ENCODE measurements at regions not wholly inside any gene's neighbourhood (a gene's known extent, or its start where the extent isn't known, plus 50 kb on each side); places are given as distances from the start of the nearest gene placed in this dataset.
"Not testable (repeated sequence)": the region's sequence is repeated elsewhere in the genome, so short reads cannot be mapped to it uniquely, and the experiment has no call there.

DNA sequence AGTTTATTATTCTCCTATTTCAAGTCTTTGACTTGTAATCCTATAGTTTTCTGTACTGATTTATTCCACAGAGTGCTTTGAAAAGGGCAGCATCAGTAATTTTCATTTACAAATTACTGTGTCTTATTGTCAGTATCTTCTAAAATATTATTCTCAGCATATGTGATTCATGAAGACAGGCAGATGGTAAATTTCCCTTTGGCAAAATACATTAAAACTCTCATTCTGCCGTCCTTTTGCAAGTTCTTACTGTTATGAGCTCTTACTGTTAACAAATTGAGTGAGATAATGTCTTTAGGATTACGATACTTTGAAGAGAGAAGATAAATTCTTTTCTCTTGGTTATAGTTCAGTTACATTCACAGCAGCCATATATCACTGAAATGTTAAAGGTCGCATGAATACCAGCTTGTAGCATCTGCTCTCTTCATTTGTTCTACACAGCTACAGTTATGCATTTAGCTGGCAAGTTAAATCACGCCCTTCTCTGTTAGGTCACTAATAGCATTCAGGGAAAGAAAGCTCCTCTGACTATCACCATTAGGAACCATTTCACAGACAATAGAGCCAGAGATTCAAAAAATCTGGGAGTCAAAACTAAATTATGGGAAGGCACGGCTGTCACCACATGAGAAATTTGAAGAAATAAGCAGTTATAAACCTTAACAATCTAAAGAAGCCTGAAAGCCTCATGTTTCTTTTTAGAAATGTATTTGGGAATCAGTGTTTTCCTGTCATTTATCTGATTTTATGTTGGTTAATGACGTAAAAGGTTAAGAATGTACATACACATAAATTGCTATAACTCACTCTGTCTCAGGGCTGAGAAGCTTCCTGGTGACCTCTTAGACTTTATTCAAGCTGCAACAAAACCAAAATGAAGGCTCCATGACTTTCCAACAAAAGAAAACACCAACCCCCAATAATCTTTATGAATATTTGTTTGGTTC, 109.6 kb upstream of the SP4 start:
- no peak for DNase-seq (ENCODE audit: low read depth)

DNA sequence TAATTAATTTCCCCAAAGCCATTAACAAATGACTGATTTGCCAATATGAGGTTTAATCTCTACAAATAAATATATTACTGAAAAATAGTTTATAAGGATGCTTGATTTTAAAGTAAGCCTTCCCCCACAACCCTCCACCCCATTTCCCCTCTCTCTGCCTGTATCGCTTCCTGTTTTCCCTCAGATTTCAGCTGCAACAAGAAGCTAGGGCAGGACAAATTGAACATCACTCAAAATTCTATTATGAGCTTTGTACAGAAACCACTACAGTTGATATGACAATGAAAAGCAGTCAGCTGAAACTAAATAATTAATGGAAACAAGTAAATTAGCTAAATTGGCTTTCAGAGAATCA, 109.0 kb upstream of the SP4 start:
- no peak for DNase-seq (ENCODE audit: low read depth)

- no peak for DNase-seq (ENCODE audit: low read depth)
Observed at GRCh38 chr7:21326241-21326640, 101.6 kb upstream of the SP4 start.

DNA sequence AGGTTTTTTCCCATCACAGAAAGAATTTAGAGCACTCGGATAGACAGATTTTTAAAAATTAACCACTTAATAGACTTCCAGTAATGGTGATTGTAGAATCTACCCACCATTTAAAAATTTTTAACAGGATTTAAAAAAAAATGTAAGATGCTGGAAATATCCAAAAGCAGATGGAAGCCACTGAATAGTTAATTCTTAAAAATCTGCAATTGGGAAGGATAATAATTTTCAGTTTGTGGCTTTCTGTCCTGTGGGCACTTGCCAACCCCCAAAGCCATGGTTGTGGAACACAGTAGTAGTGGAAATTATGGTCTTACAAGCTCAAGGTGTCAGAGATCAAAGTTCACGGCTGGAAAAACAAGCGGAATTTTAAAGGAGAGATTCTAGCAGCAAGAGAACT, 101.0 kb upstream of the SP4 start:
- DNase-seq (ENCODE audit: low read depth), result no peak

DNA sequence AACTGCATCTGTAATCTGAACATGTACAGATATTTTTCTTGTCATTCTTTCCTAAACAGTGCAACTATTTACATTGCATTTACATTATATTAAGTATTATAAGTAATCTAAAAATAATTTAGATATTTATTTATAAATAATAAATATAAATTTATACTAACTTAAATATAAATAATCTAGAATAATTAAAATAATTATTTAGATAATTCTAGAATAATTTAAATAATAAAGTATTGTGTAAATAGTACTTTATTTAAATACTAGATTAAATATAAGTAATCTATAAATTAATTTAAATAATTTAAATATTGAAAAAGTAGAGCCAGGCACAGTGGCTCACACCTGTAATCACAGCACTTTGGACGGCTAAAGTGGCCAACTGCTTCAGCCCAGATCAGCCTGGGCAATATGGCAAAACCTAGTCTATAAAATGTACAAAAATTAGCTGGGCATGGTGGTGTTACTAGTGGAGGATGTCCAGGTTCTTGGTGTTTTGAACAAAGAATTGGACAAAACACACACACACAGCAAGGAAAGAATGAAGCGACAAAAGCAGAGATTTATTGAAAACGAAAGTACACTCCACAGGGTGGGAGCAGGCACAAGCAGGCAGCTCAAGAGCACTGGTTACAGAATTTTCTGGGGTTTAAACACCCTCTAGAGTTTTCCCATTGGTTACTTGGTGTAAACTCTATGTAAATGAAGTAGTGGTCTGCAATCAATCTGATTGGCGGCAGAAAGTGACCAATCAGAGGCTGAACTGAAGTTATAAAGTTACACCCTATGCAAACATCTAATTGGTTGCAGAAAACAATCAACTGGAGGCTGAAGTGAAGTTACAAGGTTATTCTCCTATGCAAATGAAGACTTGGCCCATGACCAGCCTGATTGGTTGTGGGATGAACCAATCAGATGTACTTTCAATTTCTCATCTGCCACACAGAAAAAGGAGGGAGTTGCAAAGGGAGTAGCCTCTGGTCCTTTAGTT, 100.2 kb upstream of the SP4 start:
- no peak for DNase-seq (ENCODE audit: low read depth)

DNA sequence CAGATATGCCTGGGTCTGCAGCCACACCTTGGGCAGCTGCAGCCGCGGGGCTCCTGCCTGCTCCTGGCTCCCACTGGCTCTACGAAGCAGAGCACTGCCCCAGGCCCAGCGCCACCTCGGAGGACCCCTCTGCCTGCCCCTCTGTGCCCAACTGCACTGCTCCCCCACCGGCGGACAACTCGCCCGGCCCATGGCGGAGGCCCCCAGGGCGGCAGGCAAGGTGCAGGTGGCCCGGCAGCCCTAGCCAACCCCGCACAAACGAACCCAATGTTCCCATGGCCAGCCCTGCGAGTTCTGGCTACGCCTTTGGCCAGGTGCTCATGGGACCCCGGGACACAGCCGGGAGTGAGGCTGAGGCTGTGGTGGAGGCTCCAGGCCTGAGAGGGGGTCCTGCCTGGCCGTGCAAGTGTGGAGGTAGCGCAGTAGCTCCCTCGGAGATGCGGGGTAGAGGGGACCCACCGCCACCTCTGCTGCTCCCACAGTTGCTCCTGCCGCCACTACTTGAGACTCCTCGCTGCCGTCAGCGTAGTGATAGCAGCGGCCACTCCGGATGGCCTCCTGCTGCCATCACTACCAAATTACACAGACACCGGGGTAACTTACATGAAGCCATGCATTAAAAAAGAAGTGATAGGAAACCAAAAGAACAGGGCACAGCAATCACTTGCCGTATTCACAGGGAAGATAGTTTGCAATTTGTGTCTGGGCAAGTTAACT, 97.3 kb upstream of the SP4 start:
- DNase-seq (ENCODE audit: low read depth), result no peak

- no peak for DNase-seq (ENCODE audit: low read depth)
Observed at GRCh38 chr7:21334906-21335305, 93.0 kb upstream of the SP4 start.

DNA sequence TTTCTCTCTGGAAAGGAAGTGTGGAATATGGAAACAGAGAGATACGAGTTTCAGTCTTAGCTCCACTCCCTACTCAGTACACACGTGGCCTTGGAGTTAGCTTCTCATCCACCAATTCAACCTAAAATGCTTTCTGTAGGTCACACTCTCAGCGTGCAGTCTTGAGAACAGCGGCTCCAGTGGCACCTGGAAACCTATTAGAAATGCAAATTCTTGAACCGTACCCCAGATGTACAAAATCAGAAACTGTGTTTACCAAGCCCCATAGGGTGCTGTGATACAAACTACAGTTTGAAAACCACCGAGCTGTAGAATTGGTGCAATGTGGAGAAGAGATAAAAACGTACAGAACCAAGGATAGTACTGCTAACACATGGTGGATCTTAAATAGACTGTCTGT, 91.1 kb upstream of the SP4 start:
- DNase-seq (ENCODE audit: low read depth), result no peak

DNA sequence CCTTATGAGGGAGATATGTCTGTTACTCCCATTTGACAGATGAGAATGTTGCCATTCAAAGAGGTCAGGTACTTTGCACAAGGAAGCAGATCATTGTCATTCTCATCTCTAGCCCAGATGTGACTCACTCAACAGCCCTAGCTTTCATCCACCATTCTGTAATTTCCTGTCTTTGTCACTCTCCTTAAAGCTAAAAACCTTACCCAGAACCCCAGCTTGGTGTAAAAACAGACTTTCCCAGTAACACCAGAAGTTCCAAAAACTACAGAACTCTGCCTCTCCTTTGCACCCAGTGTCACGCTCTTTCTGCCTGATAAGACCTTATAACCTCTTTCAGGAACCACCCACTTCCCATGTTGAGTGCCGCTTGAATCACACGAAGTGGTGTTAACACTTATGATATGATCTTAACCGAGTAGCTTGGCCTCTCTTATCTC, 89.1 kb upstream of the SP4 start:
- DNase-seq (ENCODE audit: low read depth), result peak; percentile 53

DNA sequence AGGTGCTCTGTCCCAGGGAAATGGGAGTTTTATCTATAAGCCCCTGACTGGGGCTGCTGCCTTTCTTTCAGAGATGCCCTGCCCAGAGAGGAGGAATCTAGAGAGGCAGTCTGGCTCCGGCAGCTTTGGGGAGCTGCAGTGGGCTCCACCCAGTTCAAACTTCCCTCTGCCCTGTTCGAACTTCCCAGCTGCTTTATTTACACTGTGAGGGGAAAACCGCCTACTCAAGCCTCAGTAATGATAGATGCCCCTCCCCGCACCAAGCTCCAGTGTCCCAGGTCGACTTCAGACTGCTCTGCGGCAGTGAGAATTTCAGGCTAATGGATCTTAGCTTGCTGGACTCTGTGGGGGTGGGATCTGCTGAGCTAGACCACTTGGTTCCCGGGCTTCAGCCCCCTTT, 83.0 kb upstream of the SP4 start:
- DNase-seq (ENCODE audit: low read depth), result not testable (repeated sequence)

- DNase-seq (ENCODE audit: low read depth), result no peak
Observed at GRCh38 chr7:21345361-21345760, 82.5 kb upstream of the SP4 start.

DNA sequence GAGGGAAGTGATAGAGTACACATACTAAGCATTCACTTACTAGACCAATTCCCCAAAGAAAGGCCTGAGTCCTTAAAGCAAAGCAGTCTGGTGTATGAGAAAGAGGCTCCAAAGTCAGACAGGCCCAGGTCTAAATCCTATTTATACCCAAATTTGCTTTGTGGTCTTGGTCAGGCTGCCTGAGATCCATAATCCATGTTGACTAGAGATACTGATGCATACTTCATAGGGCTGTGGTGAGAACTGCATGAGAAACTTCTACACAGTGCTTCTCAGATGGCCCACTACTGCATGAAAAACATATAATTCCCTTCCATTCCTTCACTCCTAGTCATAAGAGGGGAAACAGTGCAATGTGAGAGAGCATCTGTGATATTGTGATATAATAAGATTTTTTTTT, 81.6 kb upstream of the SP4 start:
- DNase-seq (ENCODE audit: low read depth), result no peak

GRCh38 chr7:21352540-21353387, 75.1 kb upstream of the SP4 start:
- no peak for DNase-seq (ENCODE audit: low read depth)

DNA sequence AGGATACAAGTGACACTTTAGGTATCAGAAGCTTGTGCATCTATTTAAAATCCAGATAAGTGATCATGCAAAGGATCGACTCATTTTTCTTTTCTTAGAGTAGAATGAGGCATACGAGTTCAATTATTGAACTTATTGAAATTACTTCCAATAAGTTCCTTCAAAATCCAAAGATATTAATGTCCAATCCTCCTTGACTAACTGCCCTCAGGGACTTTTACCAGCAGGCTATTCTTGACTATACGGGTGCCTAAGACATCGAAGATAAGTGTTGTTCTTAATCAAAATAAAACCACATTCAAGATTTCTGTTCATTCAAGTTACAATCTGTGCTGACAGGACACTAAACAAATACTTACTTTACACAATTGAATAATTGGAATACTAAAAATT, 74.5 kb upstream of the SP4 start:
- DNase-seq (ENCODE audit: low read depth), result no peak

- no peak for DNase-seq (ENCODE audit: low read depth)
Observed at GRCh38 chr7:21354284-21354683, 73.6 kb upstream of the SP4 start.

DNA sequence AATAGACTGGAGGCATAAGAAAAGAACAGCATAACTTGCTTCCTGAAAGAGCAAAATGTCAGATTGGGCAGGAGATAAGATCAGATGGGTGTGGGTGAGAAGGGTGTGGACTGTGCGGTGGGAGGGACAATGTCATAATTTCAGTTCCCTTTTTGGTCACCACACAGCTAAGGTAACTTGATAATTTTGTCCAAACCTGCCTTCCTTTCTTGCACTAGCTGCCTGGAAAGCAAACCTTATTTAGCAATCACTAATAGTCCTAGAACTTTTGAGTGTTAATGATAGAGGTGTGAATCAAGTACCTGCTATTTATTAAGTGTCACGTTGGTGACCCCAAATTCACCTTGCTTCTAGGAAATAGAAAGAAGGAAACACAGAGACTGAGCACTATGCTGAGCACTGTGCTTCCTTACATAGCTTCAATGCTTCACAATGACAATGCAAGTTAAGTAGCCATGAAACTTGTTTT, 72.4 kb upstream of the SP4 start:
- peak; percentile 52 for DNase-seq (ENCODE audit: low read depth)

DNA sequence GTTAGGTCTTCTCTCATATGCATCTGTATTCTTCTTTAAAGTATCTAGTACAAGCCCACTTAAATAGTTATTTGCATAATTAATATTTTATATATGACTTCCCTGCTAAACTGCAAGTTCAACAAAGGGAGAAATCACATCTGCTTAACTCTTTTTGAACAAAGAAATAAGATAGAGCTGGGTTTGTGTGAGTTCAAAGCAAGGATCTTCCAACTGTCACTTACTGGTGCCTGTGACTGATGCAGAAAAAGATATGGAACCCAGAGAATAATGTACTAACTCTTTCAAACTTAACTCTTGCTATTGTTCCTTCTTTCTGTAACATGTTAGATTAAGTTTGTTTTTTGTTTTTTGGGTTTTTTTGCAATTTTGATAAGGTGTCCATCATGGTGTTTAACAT, 71.3 kb upstream of the SP4 start:
- no peak for DNase-seq (ENCODE audit: low read depth)

GRCh38 chr7:21357151-21358097, 70.5 kb upstream of the SP4 start:
- no peak for DNase-seq (ENCODE audit: low read depth)

DNA sequence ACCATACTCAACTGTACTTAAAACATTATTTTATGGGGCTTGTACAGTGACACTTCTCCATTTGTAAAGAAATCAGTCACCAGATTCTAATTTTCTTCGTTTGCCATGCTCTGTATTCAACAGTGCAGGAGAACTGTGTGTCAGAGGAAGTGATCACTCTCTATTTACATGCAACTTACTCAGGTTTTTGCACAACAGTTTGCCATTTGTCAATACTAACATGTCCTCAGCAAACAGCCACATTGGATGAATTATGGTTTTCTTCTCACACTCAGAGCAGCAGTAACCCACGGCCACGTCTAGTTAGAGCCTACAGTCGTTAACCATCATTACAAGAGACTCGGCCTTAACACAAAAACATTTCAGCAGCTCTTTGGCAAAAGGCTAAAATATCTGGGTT, 69.2 kb upstream of the SP4 start:
- DNase-seq (ENCODE audit: low read depth), result no peak

GRCh38 chr7:21359163-21359562, 68.7 kb upstream of the SP4 start:
- DNase-seq (ENCODE audit: low read depth), result no peak
